GM21367 (cell line): ENCODE measurements at regions not wholly inside any gene's neighbourhood (a gene's known extent, or its start where the extent isn't known, plus 50 kb on each side); places are given as distances from the start of the nearest gene placed in this dataset.
"Not testable (repeated sequence)": the region's sequence is repeated elsewhere in the genome, so short reads cannot be mapped to it uniquely, and the experiment has no call there.

Experiments
- ATAC-seq: cut with Tn5 transposase; IDR thresholded peaks from one replicate; pipeline ENCODE4 v1.9.1; 2021; ENCODE audit not compliant: unreplicated experiment

DNA sequence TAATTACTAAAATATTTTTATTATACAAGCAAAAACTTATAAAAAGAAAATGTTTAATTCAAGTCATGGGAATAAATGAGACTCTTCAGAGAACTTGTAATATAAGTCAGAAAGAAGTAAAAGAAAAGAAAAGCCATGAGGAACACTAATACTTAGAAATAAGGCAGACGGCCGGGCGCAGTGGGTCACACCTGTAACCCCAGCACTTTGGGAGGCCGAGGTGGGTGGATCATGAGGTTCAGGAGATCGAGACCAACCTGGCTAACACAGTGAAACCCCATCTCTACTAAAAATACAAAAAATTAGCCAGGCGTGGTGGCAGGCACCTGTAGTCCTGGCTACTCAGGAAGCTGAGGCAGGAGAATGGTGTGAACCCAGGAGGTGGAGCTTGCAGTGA is 528.6 kb downstream of the IRS2 start:
- not testable (repeated sequence) for ATAC-seq
